ENCODE measurements at regions not wholly inside any gene's neighbourhood (a gene's known extent, or its start where the extent isn't known, plus 50 kb on each side); places are given as distances from the start of the nearest gene placed in this dataset.

DNA sequence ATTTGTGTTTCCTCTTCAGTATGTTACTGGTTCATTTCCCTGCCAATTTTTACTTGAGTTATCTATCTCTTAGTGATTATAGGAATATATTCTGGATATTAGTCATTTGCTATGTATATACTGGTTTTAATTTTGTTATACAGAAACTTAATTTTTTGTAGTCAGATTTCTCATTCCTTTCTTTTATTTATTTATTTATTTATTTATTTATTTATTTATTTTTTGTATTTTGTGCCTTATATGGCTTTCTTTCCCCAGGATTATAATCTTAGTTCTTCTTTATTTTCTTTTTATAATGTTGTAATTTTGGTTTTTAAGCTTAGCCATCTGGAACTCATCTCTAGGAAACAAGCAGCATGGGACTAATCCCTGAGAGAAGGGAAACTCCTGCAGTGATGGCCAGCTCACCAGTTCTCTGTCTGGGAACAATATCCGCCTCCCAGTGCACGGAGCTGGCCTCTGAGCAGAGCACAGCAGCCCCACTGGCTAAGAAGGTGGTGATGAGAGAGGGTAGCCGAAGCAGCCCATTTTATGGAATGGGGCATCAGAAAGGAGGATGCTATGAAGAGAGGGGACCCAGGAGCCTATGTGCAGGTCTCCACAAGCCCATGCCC lies 54.5 kb upstream of the ADORA2B start (continued):
- peak; percentile 80 for TF ChIP-seq ZNF518A (tag by site-specific recombination; conservative IDR thresholded peaks at IDR 0.05; ENCODE audit: low read depth)
- TF ChIP-seq ZNF510 (tag by site-specific recombination; IDR thresholded peaks at IDR 0.05; ENCODE audit: insufficient replicate concordance) = peak; percentile 28
- TF ChIP-seq ZNF677 (tag by site-specific recombination; IDR thresholded peaks at IDR 0.05) = no peak
- no peak for TF ChIP-seq ZNF24 (tag by site-specific recombination; IDR thresholded peaks at IDR 0.05)
- TF ChIP-seq ZFP69B (tag by site-specific recombination; IDR thresholded peaks at IDR 0.05) = no peak
- TF ChIP-seq ZNF133 (tag by site-specific recombination; IDR thresholded peaks at IDR 0.05) = no peak
- TF ChIP-seq, protein P1, sequence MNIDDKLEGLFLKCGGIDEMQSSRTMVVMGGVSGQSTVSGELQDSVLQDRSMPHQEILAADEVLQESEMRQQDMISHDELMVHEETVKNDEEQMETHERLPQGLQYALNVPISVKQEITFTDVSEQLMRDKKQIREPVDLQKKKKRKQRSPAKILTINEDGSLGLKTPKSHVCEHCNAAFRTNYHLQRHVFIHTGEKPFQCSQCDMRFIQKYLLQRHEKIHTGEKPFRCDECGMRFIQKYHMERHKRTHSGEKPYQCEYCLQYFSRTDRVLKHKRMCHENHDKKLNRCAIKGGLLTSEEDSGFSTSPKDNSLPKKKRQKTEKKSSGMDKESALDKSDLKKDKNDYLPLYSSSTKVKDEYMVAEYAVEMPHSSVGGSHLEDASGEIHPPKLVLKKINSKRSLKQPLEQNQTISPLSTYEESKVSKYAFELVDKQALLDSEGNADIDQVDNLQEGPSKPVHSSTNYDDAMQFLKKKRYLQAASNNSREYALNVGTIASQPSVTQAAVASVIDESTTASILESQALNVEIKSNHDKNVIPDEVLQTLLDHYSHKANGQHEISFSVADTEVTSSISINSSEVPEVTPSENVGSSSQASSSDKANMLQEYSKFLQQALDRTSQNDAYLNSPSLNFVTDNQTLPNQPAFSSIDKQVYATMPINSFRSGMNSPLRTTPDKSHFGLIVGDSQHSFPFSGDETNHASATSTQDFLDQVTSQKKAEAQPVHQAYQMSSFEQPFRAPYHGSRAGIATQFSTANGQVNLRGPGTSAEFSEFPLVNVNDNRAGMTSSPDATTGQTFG (tag by site-specific recombination; IDR thresholded peaks at IDR 0.05; ENCODE audit: borderline replicate concordance) = no peak
- TF ChIP-seq, protein P2, sequence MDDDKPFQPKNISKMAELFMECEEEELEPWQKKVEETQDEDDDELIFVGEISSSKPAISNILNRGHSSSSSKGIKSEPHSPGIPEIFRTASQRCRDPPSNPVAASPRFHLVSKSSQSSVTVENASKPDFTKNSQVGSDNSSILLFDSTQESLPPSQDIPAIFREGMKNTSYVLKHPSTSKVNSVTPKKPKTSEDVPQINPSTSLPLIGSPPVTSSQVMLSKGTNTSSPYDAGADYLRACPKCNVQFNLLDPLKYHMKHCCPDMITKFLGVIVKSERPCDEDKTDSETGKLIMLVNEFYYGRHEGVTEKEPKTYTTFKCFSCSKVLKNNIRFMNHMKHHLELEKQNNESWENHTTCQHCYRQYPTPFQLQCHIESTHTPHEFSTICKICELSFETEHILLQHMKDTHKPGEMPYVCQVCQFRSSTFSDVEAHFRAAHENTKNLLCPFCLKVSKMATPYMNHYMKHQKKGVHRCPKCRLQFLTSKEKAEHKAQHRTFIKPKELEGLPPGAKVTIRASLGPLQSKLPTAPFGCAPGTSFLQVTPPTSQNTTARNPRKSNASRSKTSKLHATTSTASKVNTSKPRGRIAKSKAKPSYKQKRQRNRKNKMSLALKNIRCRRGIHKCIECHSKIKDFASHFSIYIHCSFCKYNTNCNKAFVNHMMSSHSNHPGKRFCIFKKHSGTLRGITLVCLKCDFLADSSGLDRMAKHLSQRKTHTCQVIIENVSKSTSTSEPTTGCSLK (tag by site-specific recombination; IDR thresholded peaks at IDR 0.05) = no peak
- TF ChIP-seq GLIS2 (tag by site-specific recombination; IDR thresholded peaks at IDR 0.05) = no peak
- TF ChIP-seq ATF2 (tag by site-specific recombination; IDR thresholded peaks at IDR 0.05; ENCODE audit: low read depth) = no peak
- no peak for TF ChIP-seq PRDM6 (tag by site-specific recombination; IDR thresholded peaks at IDR 0.05)
- TF ChIP-seq ZSCAN23 (tag by site-specific recombination; IDR thresholded peaks at IDR 0.05) = no peak
- TF ChIP-seq ZNF521 (tag by site-specific recombination; IDR thresholded peaks at IDR 0.05) = no peak
- TF ChIP-seq ZNF701 (tag by site-specific recombination; IDR thresholded peaks at IDR 0.05) = no peak
- no peak for TF ChIP-seq BCL11B (tag by site-specific recombination; IDR thresholded peaks at IDR 0.05; ENCODE audit: low read depth)
- no peak for TF ChIP-seq ZNF792 (tag by site-specific recombination; IDR thresholded peaks at IDR 0.05)
- TF ChIP-seq ZNF561 (tag by site-specific recombination; IDR thresholded peaks at IDR 0.05; ENCODE audit: borderline replicate concordance) = no peak
- no peak for TF ChIP-seq ZNF600 (tag by site-specific recombination; IDR thresholded peaks at IDR 0.05)
- no peak for TF ChIP-seq ZSCAN16 (tag by site-specific recombination; IDR thresholded peaks at IDR 0.05)
- TF ChIP-seq SP2 (tag by site-specific recombination; IDR thresholded peaks at IDR 0.05) = no peak
- no peak for TF ChIP-seq HOXD13 (CRISPR knock-in tag; IDR thresholded peaks at IDR 0.05; ENCODE audit: borderline replicate concordance)
- no peak for TF ChIP-seq ZBTB20 (tag by site-specific recombination; IDR thresholded peaks at IDR 0.05)
- TF ChIP-seq EGR2 (tag by site-specific recombination; IDR thresholded peaks at IDR 0.05; ENCODE audit: low read depth) = no peak
- 0 out of 2 replicates have a peak, but pooled peaks have one; percentile 33 for TF ChIP-seq ZBTB11 (tag by site-specific recombination; conservative IDR thresholded peaks at IDR 0.05; ENCODE audit: low read depth)

Measured in HEK293 (cell line).